Skeletal muscle satellite cell (primary cell): ENCODE measurements at regions not wholly inside any gene's neighbourhood (a gene's known extent, or its start where the extent isn't known, plus 50 kb on each side); places are given as distances from the start of the nearest gene placed in this dataset.
"Not testable (repeated sequence)": the region's sequence is repeated elsewhere in the genome, so short reads cannot be mapped to it uniquely, and the experiment has no call there.

Source experiments
- H3K27me3 ChIP-seq: 2 replicates; pipeline ENCODE4 v1.7.0; 2013; ENCODE audit warnings: low read length; ENCODE audit not compliant: control insufficient read depth, insufficient read depth
- H3K36me3 ChIP-seq: 2 replicates; pipeline ENCODE4 v1.7.0; 2013; ENCODE audit warnings: mild to moderate bottlenecking, control low read depth, low read length; ENCODE audit not compliant: insufficient read depth
- H3K4me1 ChIP-seq: 2 replicates; pipeline ENCODE4 v1.7.0; 2013; ENCODE audit warnings: low read length; ENCODE audit not compliant: control insufficient read depth, insufficient read depth
- H3K4me2 ChIP-seq: 2 replicates; pipeline ENCODE4 v1.7.0; 2013; ENCODE audit warnings: mild to moderate bottlenecking, low read length
- H3K4me3 ChIP-seq: 2 replicates; pipeline ENCODE4 v1.7.0; 2013; ENCODE audit warnings: low read length
- H3K9ac ChIP-seq: 2 replicates; pipeline ENCODE4 v1.7.0; 2013; ENCODE audit warnings: mild to moderate bottlenecking, low read depth, low read length, moderate library complexity
- H3K9me3 ChIP-seq: replicated peaks from 2 replicates; pipeline ENCODE4 v1.7.0; 2013; ENCODE audit warnings: mild to moderate bottlenecking, control low read depth, low read length

- no peaks in the 10 kb centered on the region for H3K27me3 ChIP-seq
- no peaks in the 10 kb centered on the region for H3K9me3 ChIP-seq
- H3K36me3 ChIP-seq, result no peaks in the 10 kb centered on the region
- H3K4me1 ChIP-seq, result peaks cover 8% of the 10 kb centered on the region
- H3K4me3 ChIP-seq, result no peak overlapping the region
- no peak overlapping the region for H3K9ac ChIP-seq
- no peak overlapping the region for H3K4me2 ChIP-seq
These were observed 137.8 kb upstream of the LRATD1 start for GRCh38 chr2:14494759-14495158.

- Histone ChIP-seq H3K4me3 (no peak overlapping the region), H3K4me1 (no peaks in the 10 kb centered on the region), H3K27me3 (no peaks in the 10 kb centered on the region), H3K36me3 (no peaks in the 10 kb centered on the region), H3K9ac (no peak overlapping the region), H3K9me3 (no peaks in the 10 kb centered on the region), H3K4me2 (no peak overlapping the region)
These were observed 131.5 kb upstream of the LRATD1 start for GRCh38 chr2:14501061-14501460.

GRCh38 chr2:14506955-14507354 lies 125.6 kb upstream of the LRATD1 start:
- H3K4me3 ChIP-seq, H3K9ac ChIP-seq, H3K4me2 ChIP-seq: not testable (repeated sequence)

GRCh38 chr2:14511541-14511940 lies 121.0 kb upstream of the LRATD1 start:
- Histone ChIP-seq H3K4me1 (peaks cover 7% of the 10 kb centered on the region), H3K4me3 (no peak overlapping the region), H3K36me3 (no peaks in the 10 kb centered on the region), H3K27me3 (no peaks in the 10 kb centered on the region), H3K4me2 (no peak overlapping the region), H3K9ac (no peak overlapping the region), H3K9me3 (no peaks in the 10 kb centered on the region)

More at GRCh38 chr2:14506955-14507354, 125.6 kb upstream of the LRATD1 start:
- not testable (repeated sequence) for H3K27me3 ChIP-seq, H3K9me3 ChIP-seq, H3K36me3 ChIP-seq, H3K4me1 ChIP-seq

DNA sequence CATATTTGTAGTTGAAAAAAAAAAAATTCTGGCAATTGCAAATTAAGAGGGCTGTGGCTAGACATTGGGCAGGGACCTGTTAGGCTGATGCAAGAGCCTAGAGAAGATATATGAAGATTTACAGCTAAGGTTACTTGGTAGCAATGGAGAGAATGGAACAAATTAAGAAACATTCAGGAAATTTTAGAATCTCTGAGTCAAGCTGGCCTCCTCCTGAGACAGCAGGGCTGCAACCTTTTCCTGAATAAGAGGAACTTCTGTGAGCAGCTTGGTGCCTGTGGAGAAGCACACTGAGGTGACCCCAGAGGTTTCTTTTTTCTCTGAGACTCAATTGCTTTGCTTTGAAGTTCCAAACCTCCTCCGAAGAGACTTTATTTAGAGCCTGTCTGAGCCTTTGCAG lies 118.6 kb upstream of the LRATD1 start:
- Histone ChIP-seq H3K27me3 (no peaks in the 10 kb centered on the region), H3K9ac (no peak overlapping the region), H3K4me3 (no peak overlapping the region), H3K36me3 (no peaks in the 10 kb centered on the region), H3K4me1 (peaks cover 16% of the 10 kb centered on the region), H3K9me3 (no peaks in the 10 kb centered on the region), H3K4me2 (no peak overlapping the region)

DNA sequence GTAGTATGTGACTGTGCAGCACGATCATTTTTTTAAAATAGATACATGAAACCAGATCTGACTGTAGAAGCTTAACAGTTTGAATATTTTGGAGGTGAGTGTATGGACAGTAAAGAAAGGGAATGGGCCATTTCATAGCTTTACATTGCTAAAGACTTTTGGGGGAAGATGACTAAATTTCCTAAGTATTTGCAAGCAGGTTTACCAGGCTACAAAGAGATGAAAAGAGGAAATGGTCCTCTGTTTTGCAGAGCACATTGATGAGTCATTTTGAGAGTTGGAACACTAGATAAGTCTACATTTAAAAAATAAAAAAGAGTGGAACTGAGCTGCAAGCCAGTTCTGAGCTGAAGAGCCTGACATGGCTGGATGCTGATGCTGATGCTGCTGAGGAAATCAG lies 115.7 kb upstream of the LRATD1 start:
- peaks cover 16% of the 10 kb centered on the region for H3K4me1 ChIP-seq
- no peaks in the 10 kb centered on the region for H3K27me3 ChIP-seq
- H3K36me3 ChIP-seq, result no peaks in the 10 kb centered on the region
- H3K9me3 ChIP-seq, result no peaks in the 10 kb centered on the region
- H3K4me3 ChIP-seq, result no peak overlapping the region
- H3K4me2 ChIP-seq, result peak overlapping the region; percentile 19
- H3K9ac ChIP-seq, result no peak overlapping the region

DNA sequence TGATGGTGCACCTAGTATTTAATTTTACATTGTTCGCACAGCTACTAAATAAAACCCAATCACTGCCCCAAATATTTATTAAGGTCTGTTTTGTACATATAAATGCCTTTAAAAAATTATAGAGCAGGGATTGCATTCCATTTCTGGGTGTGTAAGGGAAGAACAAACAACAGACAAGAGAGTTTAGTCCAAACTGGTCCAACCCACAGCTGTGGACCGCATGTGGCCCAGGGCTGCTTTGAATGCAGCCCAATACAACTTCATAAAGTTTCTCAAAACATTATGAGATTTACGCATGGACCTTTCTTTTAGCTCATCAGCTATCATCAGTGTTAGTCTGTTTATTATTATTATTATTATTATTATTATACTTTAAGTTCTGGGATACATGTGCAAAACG lies 114.8 kb upstream of the LRATD1 start:
- no peak overlapping the region for H3K4me2 ChIP-seq
- no peak overlapping the region for H3K4me3 ChIP-seq

GRCh38 chr2:14520385-14520945 lies 112.1 kb upstream of the LRATD1 start:
- Histone ChIP-seq H3K4me1 (peaks cover 27% of the 10 kb centered on the region), H3K27me3 (no peaks in the 10 kb centered on the region), H3K4me3 (no peak overlapping the region), H3K9ac (no peak overlapping the region), H3K9me3 (no peaks in the 10 kb centered on the region), H3K36me3 (no peaks in the 10 kb centered on the region), H3K4me2 (no peak overlapping the region)

More for the DNA sequence above, 114.8 kb upstream of the LRATD1 start:
- no peaks in the 10 kb centered on the region for H3K27me3 ChIP-seq
- H3K9me3 ChIP-seq, result no peaks in the 10 kb centered on the region
- H3K9ac ChIP-seq, result no peak overlapping the region
- no peaks in the 10 kb centered on the region for H3K36me3 ChIP-seq
- peaks cover 16% of the 10 kb centered on the region for H3K4me1 ChIP-seq

- no peak overlapping the region for H3K9ac ChIP-seq
- no peaks in the 10 kb centered on the region for H3K36me3 ChIP-seq
- H3K4me1 ChIP-seq, result peaks cover 11% of the 10 kb centered on the region
- H3K27me3 ChIP-seq, result no peaks in the 10 kb centered on the region
- no peaks in the 10 kb centered on the region for H3K9me3 ChIP-seq
- H3K4me3 ChIP-seq, result peak overlapping the region; percentile 31
- H3K4me2 ChIP-seq, result no peak overlapping the region
These were observed 108.3 kb upstream of the LRATD1 start for GRCh38 chr2:14524041-14524802.

DNA sequence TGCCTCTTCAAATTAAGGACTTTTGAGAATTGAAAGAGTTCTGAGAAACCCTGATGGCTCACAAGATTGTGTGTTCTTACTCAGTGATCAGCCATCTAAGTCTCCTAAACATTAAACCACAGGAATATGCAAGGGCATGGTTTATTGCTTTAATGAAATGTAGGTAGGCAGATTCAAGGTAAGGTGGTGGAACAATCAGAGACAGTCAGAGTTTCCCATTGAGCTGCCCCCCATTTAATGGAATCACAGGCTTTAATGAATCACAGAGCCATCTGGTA lies 107.8 kb upstream of the LRATD1 start:
- H3K4me3 ChIP-seq, result no peak overlapping the region
- no peak overlapping the region for H3K9ac ChIP-seq

GRCh38 chr2:14530506-14530905 lies 102.0 kb upstream of the LRATD1 start:
- H3K27me3 ChIP-seq, result no peaks in the 10 kb centered on the region
- H3K4me1 ChIP-seq, result no peaks in the 10 kb centered on the region
- no peaks in the 10 kb centered on the region for H3K9me3 ChIP-seq
- no peak overlapping the region for H3K4me3 ChIP-seq
- no peak overlapping the region for H3K9ac ChIP-seq
- H3K4me2 ChIP-seq, result no peak overlapping the region
- no peaks in the 10 kb centered on the region for H3K36me3 ChIP-seq

More for the DNA sequence above, 107.8 kb upstream of the LRATD1 start:
- Histone ChIP-seq H3K9me3 (no peaks in the 10 kb centered on the region), H3K27me3 (no peaks in the 10 kb centered on the region), H3K4me2 (no peak overlapping the region), H3K4me1 (peaks cover 11% of the 10 kb centered on the region), H3K36me3 (no peaks in the 10 kb centered on the region)

- H3K4me2 ChIP-seq, result no peak overlapping the region
- no peaks in the 10 kb centered on the region for H3K9me3 ChIP-seq
- H3K4me1 ChIP-seq, result no peaks in the 10 kb centered on the region
- no peaks in the 10 kb centered on the region for H3K27me3 ChIP-seq
- no peak overlapping the region for H3K4me3 ChIP-seq
- no peaks in the 10 kb centered on the region for H3K36me3 ChIP-seq
- no peak overlapping the region for H3K9ac ChIP-seq
These were observed 99.3 kb upstream of the LRATD1 start for GRCh38 chr2:14533131-14533757.
